Fibroblast of lung (primary cell): ENCODE measurements at regions not wholly inside any gene's neighbourhood (a gene's known extent, or its start where the extent isn't known, plus 50 kb on each side); places are given as distances from the start of the nearest gene placed in this dataset.

ENCODE experiments used
- DNase-seq, 2 donors: peaks; one replicate each; pipeline versions ENCODE4 v3.0.0 to v3.0.0-alpha.2; 2010; ENCODE audit warnings: low read depth in 2 of 2
- H2AFZ ChIP-seq: 2 replicates; pipeline ENCODE4 v1.5.1; 2012; ENCODE audit warnings: low read length, control low read depth, inconsistent platforms
- H3K27ac ChIP-seq: 2 replicates; pipeline ENCODE4 v1.5.1; 2011; ENCODE audit warnings: low read length, control low read depth; ENCODE audit not compliant: insufficient read depth
- H3K27me3 ChIP-seq: 2 replicates; pipeline ENCODE4 v1.5.1; 2011; ENCODE audit warnings: mild to moderate bottlenecking, low read length; ENCODE audit not compliant: control insufficient read depth, insufficient read depth
- H3K36me3 ChIP-seq: 2 replicates; pipeline ENCODE4 v1.5.1; 2011; ENCODE audit warnings: low read length; ENCODE audit not compliant: control insufficient read depth, insufficient read depth
- H3K4me1 ChIP-seq: 2 replicates; pipeline ENCODE4 v1.5.1; 2011; ENCODE audit warnings: low read length; ENCODE audit not compliant: control insufficient read depth, insufficient read depth; ENCODE audit errors: extremely low read depth
- H3K4me2 ChIP-seq: 2 replicates; pipeline ENCODE4 v1.5.1; 2011; ENCODE audit warnings: low read length, control low read depth; ENCODE audit not compliant: insufficient read depth; ENCODE audit errors: extremely low read depth
- H3K4me3 ChIP-seq, 4 experiments: fragments of 200-600 bp in 1 of 4; sonication (generic) in 1 of 4; replicated peaks in 1 of 4; 2 replicates each; pipeline ENCODE4 v1.5.1; 2011 to 2016; ENCODE audit warnings: low read length in 4 of 4, low read depth in 3 of 4, mild to moderate bottlenecking in 3 of 4, control low read depth in 2 of 4, inconsistent platforms in 1 of 4, mixed read lengths in 1 of 4; ENCODE audit not compliant: insufficient read depth in 1 of 4; ENCODE audit errors: control extremely low read depth in 1 of 4
- H3K79me2 ChIP-seq: 2 replicates; pipeline ENCODE4 v1.5.1; 2012; ENCODE audit warnings: mild to moderate bottlenecking, low read length, inconsistent platforms; ENCODE audit not compliant: control insufficient read depth, insufficient read depth
- H3K9ac ChIP-seq: 2 replicates; pipeline ENCODE4 v1.5.1; 2011; ENCODE audit warnings: mild to moderate bottlenecking, low read length, control low read depth; ENCODE audit not compliant: insufficient read depth
- H3K9me3 ChIP-seq: 2 replicates; pipeline ENCODE4 v1.5.1; 2012; ENCODE audit warnings: low read depth, low read length; ENCODE audit not compliant: control insufficient read depth, insufficient read depth
- H4K20me1 ChIP-seq: 2 replicates; pipeline ENCODE4 v1.5.1; 2011; ENCODE audit warnings: low read length; ENCODE audit not compliant: control insufficient read depth, insufficient read depth; ENCODE audit errors: extremely low read depth
- CTCF ChIP-seq, 2 donors: IDR thresholded peaks in 1 of 2; conservative IDR thresholded peaks in 1 of 2; 1 replicate in 1 of 2; 2 replicates in 1 of 2; pipeline ENCODE4 v1.5.1; 2011 to 2012; ENCODE audit warnings: low read length in 2 of 2, control low read depth in 1 of 2, inconsistent platforms in 1 of 2, low read depth in 1 of 2, mild to moderate bottlenecking in 1 of 2
- EZH2 ChIP-seq: IDR thresholded peaks from 2 replicates; pipeline ENCODE4 v1.5.1; 2012; ENCODE audit warnings: low read length, control low read depth, mild to moderate bottlenecking; ENCODE audit errors: missing control alignments

- Histone ChIP-seq H3K4me2 (no peak overlapping the region), H2AFZ (no peak overlapping the region)
These were observed 814.2 kb upstream of the ZNF608 start for GRCh38 chr5:125560476-125561225.

GRCh38 chr5:125564317-125564975, 818.0 kb upstream of the ZNF608 start:
- H3K4me2 ChIP-seq = no peak overlapping the region
- H4K20me1 ChIP-seq = no peaks in the 10 kb centered on the region
- peak in 1 of 2 donors; percentile 34 for DNase-seq
- H3K9me3 ChIP-seq = no peaks in the 10 kb centered on the region
- no peaks in the 10 kb centered on the region for H3K27me3 ChIP-seq
- no peak overlapping the region for H3K9ac ChIP-seq
- H3K4me1 ChIP-seq = no peaks in the 10 kb centered on the region
- no peaks in the 10 kb centered on the region for H3K79me2 ChIP-seq
- TF ChIP-seq CTCF (conservative IDR thresholded peaks at IDR 0.05 in 1 of 2, IDR thresholded peaks at IDR 0.05 in 1 of 2; ENCODE audit: low read depth in 1 of 2, low read length in 2 of 2) (no peak), EZH2 (no peak)
- no peak overlapping the region for H2AFZ ChIP-seq
- no peak overlapping the region for H3K4me3 ChIP-seq
- no peaks in the 10 kb centered on the region for H3K36me3 ChIP-seq
- no peak overlapping the region for H3K27ac ChIP-seq

More at GRCh38 chr5:125560476-125561225, 814.2 kb upstream of the ZNF608 start:
- no peaks in the 10 kb centered on the region for H3K79me2 ChIP-seq
- peak in 1 of 2 donors; percentile 88 for DNase-seq
- H4K20me1 ChIP-seq = no peaks in the 10 kb centered on the region
- TF ChIP-seq EZH2 (no peak), CTCF (conservative IDR thresholded peaks at IDR 0.05 in 1 of 2, IDR thresholded peaks at IDR 0.05 in 1 of 2; ENCODE audit: low read depth in 1 of 2, low read length in 2 of 2) (no peak)
- no peak overlapping the region for H3K4me3 ChIP-seq
- H3K9ac ChIP-seq = no peak overlapping the region
- no peaks in the 10 kb centered on the region for H3K9me3 ChIP-seq
- H3K36me3 ChIP-seq = no peaks in the 10 kb centered on the region
- no peak overlapping the region for H3K27ac ChIP-seq
- H3K27me3 ChIP-seq = no peaks in the 10 kb centered on the region
- H3K4me1 ChIP-seq = no peaks in the 10 kb centered on the region

GRCh38 chr5:125574491-125575044, 828.1 kb upstream of the ZNF608 start:
- Histone ChIP-seq H3K4me3 (no peak overlapping the region), H2AFZ (no peak overlapping the region), H3K36me3 (no peaks in the 10 kb centered on the region), H3K9ac (no peak overlapping the region), H3K27me3 (no peaks in the 10 kb centered on the region), H3K27ac (no peak overlapping the region), H4K20me1 (no peaks in the 10 kb centered on the region), H3K79me2 (no peaks in the 10 kb centered on the region), H3K9me3 (no peaks in the 10 kb centered on the region), H3K4me2 (no peak overlapping the region), H3K4me1 (no peaks in the 10 kb centered on the region)
- TF ChIP-seq CTCF (conservative IDR thresholded peaks at IDR 0.05 in 1 of 2, IDR thresholded peaks at IDR 0.05 in 1 of 2; ENCODE audit: low read depth in 1 of 2, low read length in 2 of 2) (no peak), EZH2 (no peak)
- DNase-seq = no peak
